CD14-positive monocyte (primary cell): ENCODE measurements at regions not wholly inside any gene's neighbourhood (a gene's known extent, or its start where the extent isn't known, plus 50 kb on each side); places are given as distances from the start of the nearest gene placed in this dataset.

Source experiments
- DNase-seq, 3 donors: peaks; one replicate each; pipeline ENCODE4 v3.0.0-alpha.2; 2011 to 2022
- H2AFZ ChIP-seq: 2 replicates; pipeline ENCODE4 v1.6.0; 2012; ENCODE audit warnings: mild to moderate bottlenecking, low read depth, low read length, inconsistent platforms; ENCODE audit not compliant: insufficient read depth, poor library complexity, severe bottlenecking
- H3K27ac ChIP-seq, 2 donors: 1 replicate in 1 of 2; 2 replicates in 1 of 2; pipeline ENCODE4 v1.5.1; 2012 to 2013; ENCODE audit warnings: low read length in 2 of 2, control low read depth in 1 of 2, inconsistent platforms in 1 of 2, low read depth in 1 of 2, mild to moderate bottlenecking in 1 of 2
- H3K27me3 ChIP-seq, 2 donors: one replicate each; pipeline versions ENCODE4 v1.6.0 to v1.6.1; 2011 to 2013; ENCODE audit warnings: low read length in 2 of 2; ENCODE audit not compliant: control insufficient read depth in 2 of 2, insufficient read depth in 2 of 2
- H3K36me3 ChIP-seq, 2 donors: replicated peaks in 1 of 2; 1 replicate in 1 of 2; 2 replicates in 1 of 2; pipeline versions ENCODE4 v1.5.1 to v1.6.1; 2012 to 2013; ENCODE audit warnings: low read length in 2 of 2, control low read depth in 1 of 2, inconsistent platforms in 1 of 2, mild to moderate bottlenecking in 1 of 2; ENCODE audit not compliant: insufficient read depth in 2 of 2, control insufficient read depth in 1 of 2
- H3K4me1 ChIP-seq, 2 donors: 1 replicate in 1 of 2; 2 replicates in 1 of 2; pipeline versions ENCODE4 v1.5.1 to v1.6.1; 2012 to 2013; ENCODE audit warnings: low read length in 2 of 2, control low read depth in 1 of 2, inconsistent platforms in 1 of 2, mild to moderate bottlenecking in 1 of 2, moderate library complexity in 1 of 2; ENCODE audit not compliant: insufficient read depth in 2 of 2, control insufficient read depth in 1 of 2
- H3K4me2 ChIP-seq: replicated peaks from 2 replicates; pipeline ENCODE3; 2012; ENCODE audit warnings: low read length, moderate library complexity, mild to moderate bottlenecking; ENCODE audit not compliant: poor library complexity, severe bottlenecking; ENCODE audit errors: extremely low read depth
- H3K4me3 ChIP-seq, 3 experiments: fragments of 200-600 bp in 1 of 3; sonication (generic) in 1 of 3; replicated peaks in 1 of 3; 1 replicate in 2 of 3; 2 replicates in 1 of 3; pipeline ENCODE4 v1.5.1; 2011 to 2013; ENCODE audit warnings: low read length in 3 of 3, mild to moderate bottlenecking in 3 of 3, control low read depth in 2 of 3, low read depth in 2 of 3, inconsistent platforms in 1 of 3, moderate library complexity in 1 of 3
- H3K79me2 ChIP-seq: 2 replicates; pipeline ENCODE4 v1.6.0; 2012; ENCODE audit warnings: mild to moderate bottlenecking, control low read depth, inconsistent platforms, low read length, moderate library complexity; ENCODE audit not compliant: insufficient read depth
- H3K9ac ChIP-seq: 2 replicates; pipeline ENCODE4 v1.6.0; 2017; ENCODE audit warnings: low read length, mild to moderate bottlenecking; ENCODE audit not compliant: insufficient read depth, poor library complexity, severe bottlenecking
- H3K9me3 ChIP-seq, 2 donors: replicated peaks in 1 of 2; 1 replicate in 1 of 2; 2 replicates in 1 of 2; pipeline versions ENCODE4 v1.5.1 to v1.6.1; 2012 to 2013; ENCODE audit warnings: low read length in 2 of 2, control low read depth in 1 of 2; ENCODE audit not compliant: control insufficient read depth in 1 of 2, insufficient read depth in 1 of 2
- H4K20me1 ChIP-seq: 2 replicates; pipeline ENCODE4 v1.6.0; 2012; ENCODE audit warnings: mild to moderate bottlenecking, low read length, control low read depth, moderate library complexity; ENCODE audit not compliant: insufficient read depth
- H3K27ac Mint-ChIP-seq, 7 donors: one replicate each; pipeline ENCODE4 v1.8.0; 2020; ENCODE audit warnings: mild to moderate bottlenecking in 7 of 7, mixed read lengths in 7 of 7, moderate library complexity in 6 of 7, inconsistent platforms in 2 of 7
- H3K27me3 Mint-ChIP-seq, 3 donors: one replicate each; pipeline ENCODE4 v1.8.0; 2021 to 2022; ENCODE audit warnings: low read depth in 3 of 3, mild to moderate bottlenecking in 3 of 3, mixed read lengths in 3 of 3, moderate library complexity in 3 of 3, inconsistent platforms in 1 of 3
- H3K36me3 Mint-ChIP-seq, 2 donors: one replicate each; pipeline ENCODE4 v1.8.0; 2020; ENCODE audit warnings: mixed read lengths in 2 of 2, inconsistent platforms in 1 of 2, mild to moderate bottlenecking in 1 of 2
- H3K4me1 Mint-ChIP-seq: one replicate; pipeline ENCODE4 v1.8.0; 2020; ENCODE audit warnings: mild to moderate bottlenecking, mixed read lengths
- H3K4me3 Mint-ChIP-seq, 2 donors: one replicate each; pipeline ENCODE4 v1.8.0; 2020; ENCODE audit warnings: mild to moderate bottlenecking in 2 of 2, mixed read lengths in 2 of 2, moderate library complexity in 1 of 2
- H3K9me3 Mint-ChIP-seq, 7 donors: one replicate each; pipeline ENCODE4 v1.8.0; 2020 to 2022; ENCODE audit warnings: mixed read lengths in 7 of 7, mild to moderate bottlenecking in 6 of 7, moderate library complexity in 6 of 7, inconsistent platforms in 2 of 7
- WGBS: methylation state at CpG from one replicate; pipeline ENCODE4 v1.1.5; 2013; ENCODE audit warnings: missing lambda C conversion rate; ENCODE audit not compliant: insufficient coverage; 5-methylcytosine and 5-hydroxymethylcytosine counted together
- intact Hi-C, 2 donors: fragments of 100-400 bp; cut with micrococcal nuclease; formaldehyde crosslinking; loops; one replicate each; pipeline versions ENCODE4 v1.15.0 to v1.15.1; 2023
- TF ChIP-seq, protein P1 (sequence below): fragments of 200-600 bp; IDR thresholded peaks from one replicate; pipeline ENCODE4 v1.8.0; 2022; ENCODE audit warnings: antibody characterized with exemption, mild to moderate bottlenecking

DNA sequence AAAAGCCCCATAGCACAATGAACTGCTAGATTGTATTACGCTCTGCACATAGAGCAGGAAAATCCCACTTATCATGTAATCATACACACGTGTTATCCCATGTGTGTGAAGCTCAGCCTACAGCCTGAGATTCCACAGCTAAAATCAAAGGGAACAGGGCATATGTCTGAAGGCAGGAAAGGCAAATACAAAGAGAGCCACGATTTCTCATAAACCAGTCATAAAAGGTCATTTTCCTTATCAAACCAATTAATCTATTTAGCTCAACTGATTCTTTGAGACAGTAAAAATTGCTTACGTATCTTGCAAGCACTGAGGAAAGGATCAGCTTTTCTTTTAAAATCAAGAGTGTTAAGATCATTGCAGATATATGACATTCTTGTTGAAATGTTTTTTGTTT, 199.5 kb upstream of the TBL1XR1 start:
- Mint-ChIP-seq H3K27me3 (peaks cover 0 to 2% (median 1%) of the 10 kb centered on the region in 3 donors), H3K4me3 (no peak overlapping the region), H3K36me3 (no peaks in the 10 kb centered on the region), H3K9me3 (peaks cover 0 to 8% (median 0%) of the 10 kb centered on the region in 7 donors), H3K27ac (no peak overlapping the region), H3K4me1 (no peaks in the 10 kb centered on the region)
- intact Hi-C loops: no loop called here
- no peak overlapping the region for H3K4me2 ChIP-seq
- H2AFZ ChIP-seq: no peak overlapping the region
- H3K4me1 ChIP-seq: no peaks in the 10 kb centered on the region
- H4K20me1 ChIP-seq: no peaks in the 10 kb centered on the region
- no peaks in the 10 kb centered on the region for H3K79me2 ChIP-seq
- H3K27ac ChIP-seq: no peak overlapping the region
- WGBS: 89% methylated on average over 3 of the region's 4 CpGs
- no peaks in the 10 kb centered on the region for H3K36me3 ChIP-seq
- no peak overlapping the region for H3K4me3 ChIP-seq
- no peak for DNase-seq
- no peaks in the 10 kb centered on the region for H3K27me3 ChIP-seq
- no peak overlapping the region for H3K9ac ChIP-seq
- H3K9me3 ChIP-seq: no peaks in the 10 kb centered on the region
- TF ChIP-seq, protein P1, sequence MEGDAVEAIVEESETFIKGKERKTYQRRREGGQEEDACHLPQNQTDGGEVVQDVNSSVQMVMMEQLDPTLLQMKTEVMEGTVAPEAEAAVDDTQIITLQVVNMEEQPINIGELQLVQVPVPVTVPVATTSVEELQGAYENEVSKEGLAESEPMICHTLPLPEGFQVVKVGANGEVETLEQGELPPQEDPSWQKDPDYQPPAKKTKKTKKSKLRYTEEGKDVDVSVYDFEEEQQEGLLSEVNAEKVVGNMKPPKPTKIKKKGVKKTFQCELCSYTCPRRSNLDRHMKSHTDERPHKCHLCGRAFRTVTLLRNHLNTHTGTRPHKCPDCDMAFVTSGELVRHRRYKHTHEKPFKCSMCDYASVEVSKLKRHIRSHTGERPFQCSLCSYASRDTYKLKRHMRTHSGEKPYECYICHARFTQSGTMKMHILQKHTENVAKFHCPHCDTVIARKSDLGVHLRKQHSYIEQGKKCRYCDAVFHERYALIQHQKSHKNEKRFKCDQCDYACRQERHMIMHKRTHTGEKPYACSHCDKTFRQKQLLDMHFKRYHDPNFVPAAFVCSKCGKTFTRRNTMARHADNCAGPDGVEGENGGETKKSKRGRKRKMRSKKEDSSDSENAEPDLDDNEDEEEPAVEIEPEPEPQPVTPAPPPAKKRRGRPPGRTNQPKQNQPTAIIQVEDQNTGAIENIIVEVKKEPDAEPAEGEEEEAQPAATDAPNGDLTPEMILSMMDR: no peak

DNA sequence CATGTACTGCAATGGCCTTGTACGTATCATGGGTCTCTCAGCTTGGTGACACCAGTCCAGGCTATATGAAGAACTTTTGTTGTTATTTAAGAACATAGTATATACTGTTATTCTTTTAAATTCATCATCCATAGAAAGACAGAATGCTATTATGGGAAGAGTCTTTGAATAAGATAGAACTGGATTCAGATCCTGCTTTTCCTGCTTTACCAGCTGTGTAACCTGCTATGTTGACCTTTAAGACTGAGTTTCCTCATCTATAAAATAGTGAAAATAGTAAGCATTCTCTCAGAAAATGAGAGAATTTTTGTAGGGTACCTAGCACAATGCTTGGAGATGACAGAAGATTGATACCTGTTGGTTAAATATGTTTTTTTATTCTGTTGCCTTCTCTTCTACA, 204.1 kb upstream of the TBL1XR1 start:
- Histone ChIP-seq H3K79me2 (no peaks in the 10 kb centered on the region), H3K4me2 (no peak overlapping the region), H3K4me1 (no peaks in the 10 kb centered on the region), H3K9me3 (no peaks in the 10 kb centered on the region), H3K4me3 (no peak overlapping the region), H2AFZ (no peak overlapping the region), H3K27ac (no peak overlapping the region), H3K9ac (no peak overlapping the region), H3K27me3 (no peaks in the 10 kb centered on the region), H3K36me3 (no peaks in the 10 kb centered on the region), H4K20me1 (no peaks in the 10 kb centered on the region)
- TF ChIP-seq, protein P1: no peak
- H3K4me3 Mint-ChIP-seq: no peak overlapping the region
- no peaks in the 10 kb centered on the region for H3K4me1 Mint-ChIP-seq
- no peaks in the 10 kb centered on the region for H3K36me3 Mint-ChIP-seq
- intact Hi-C loops: no loop called here
- WGBS: no CpG with 5 or more reads among the region's 1 CpG
- peaks cover 0 to 2% (median 0%) of the 10 kb centered on the region in 3 donors for H3K27me3 Mint-ChIP-seq
- no peak overlapping the region for H3K27ac Mint-ChIP-seq
- peaks cover 0 to 2% (median 0%) of the 10 kb centered on the region in 7 donors for H3K9me3 Mint-ChIP-seq
- no peak for DNase-seq
